ENCODE measurements at regions not wholly inside any gene's neighbourhood (a gene's known extent, or its start where the extent isn't known, plus 50 kb on each side); places are given as distances from the start of the nearest gene placed in this dataset.
"Not testable (repeated sequence)": the region's sequence is repeated elsewhere in the genome, so short reads cannot be mapped to it uniquely, and the experiment has no call there.

DNA sequence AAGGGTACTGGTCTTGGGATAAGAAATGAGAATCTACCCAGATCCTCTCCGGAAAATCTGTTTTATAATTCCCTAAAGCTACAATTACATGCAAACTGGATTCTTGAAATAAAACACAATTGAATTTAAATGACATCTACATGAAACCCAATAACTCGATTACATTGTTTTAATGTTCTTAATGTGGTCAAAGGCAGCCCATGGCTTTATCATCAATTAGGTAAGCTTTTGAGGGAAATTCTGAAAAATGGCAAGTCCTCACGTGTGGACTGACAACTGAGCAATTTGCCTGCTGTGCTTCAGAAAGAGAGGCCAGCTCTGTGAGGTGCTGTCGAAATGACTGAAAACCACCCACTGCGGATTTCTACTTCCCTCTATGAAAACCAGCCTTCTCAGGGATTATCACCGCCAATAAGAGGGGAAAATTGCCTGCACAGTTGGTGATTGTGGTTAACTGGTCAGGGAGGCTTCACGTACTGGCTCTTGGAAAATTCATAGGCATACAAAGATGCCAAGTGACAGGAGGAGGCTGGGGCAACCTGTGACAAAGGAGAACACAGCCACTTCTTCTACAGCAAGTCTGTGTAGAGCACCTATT lies 200.8 kb upstream of the SLCO3A1 start:
- peak; percentile 37 for DNase-seq
- Histone ChIP-seq H3K4me3 (ENCODE audit: low read depth in 2 of 2, low read length in 1 of 2) (no peak overlapping the region), H3K4me2 (no peak overlapping the region), H3K36me3 (replicated peaks in 1 of 2; ENCODE audit: control insufficient read depth in 1 of 2, insufficient read depth in 2 of 2, low read length in 1 of 2) (no peaks in the 10 kb centered on the region), H3K27me3 (ENCODE audit: insufficient read depth) (no peaks in the 10 kb centered on the region), H3F3A (replicated peaks; ENCODE audit: insufficient read depth) (no peaks in the 10 kb centered on the region), H3K9ac (no peak overlapping the region), H3K4me1 (ENCODE audit: control insufficient read depth in 1 of 2, insufficient read depth in 2 of 2, low read depth in 1 of 2, low read length in 1 of 2) (peaks cover 0 to 14% of the 10 kb centered on the region in 2 experiments; a peak in 2 of 4 replicates), H3K27ac (ENCODE audit: low read depth in 2 of 2, low read length in 1 of 2) (peak overlapping the region in 1 of 2 experiments; percentile 76; a peak in 2 of 4 replicates), H3K9me2 (no peaks in the 10 kb centered on the region), H3K9me3 (no peaks in the 10 kb centered on the region), H2AFZ (ENCODE audit: low read depth) (no peak overlapping the region), H4K20me1 (ENCODE audit: insufficient read depth) (no peaks in the 10 kb centered on the region), H3K79me2 (ENCODE audit: insufficient read depth) (no peaks in the 10 kb centered on the region)
- 26% methylated on average over 5 of the region's 7 CpGs for WGBS (ENCODE audit: low lambda C conversion rate)
- no peak for TF ChIP-seq TCF12 (IDR thresholded peaks at IDR 0.05)
- TF ChIP-seq RCOR1 (IDR thresholded peaks at IDR 0.05; ENCODE audit: low read length), result peak; percentile 83; the same call in 1 of the 2 replicates
- peak in 1 of 2 experiments; percentile 87; a peak in 2 of 4 replicates for TF ChIP-seq EP300 (IDR thresholded peaks at IDR 0.05; ENCODE audit: borderline replicate concordance in 1 of 2, low read depth in 1 of 2, low read length in 1 of 2)
- 0 out of 2 replicates have a peak, but pooled peaks have one; percentile 42 for TF ChIP-seq FOXJ3 (CRISPR knock-in tag; IDR thresholded peaks at IDR 0.05)
- TF ChIP-seq MXI1 (IDR thresholded peaks at IDR 0.05; ENCODE audit: low read depth, low read length), result peak; percentile 93
- TF ChIP-seq, protein P1, sequence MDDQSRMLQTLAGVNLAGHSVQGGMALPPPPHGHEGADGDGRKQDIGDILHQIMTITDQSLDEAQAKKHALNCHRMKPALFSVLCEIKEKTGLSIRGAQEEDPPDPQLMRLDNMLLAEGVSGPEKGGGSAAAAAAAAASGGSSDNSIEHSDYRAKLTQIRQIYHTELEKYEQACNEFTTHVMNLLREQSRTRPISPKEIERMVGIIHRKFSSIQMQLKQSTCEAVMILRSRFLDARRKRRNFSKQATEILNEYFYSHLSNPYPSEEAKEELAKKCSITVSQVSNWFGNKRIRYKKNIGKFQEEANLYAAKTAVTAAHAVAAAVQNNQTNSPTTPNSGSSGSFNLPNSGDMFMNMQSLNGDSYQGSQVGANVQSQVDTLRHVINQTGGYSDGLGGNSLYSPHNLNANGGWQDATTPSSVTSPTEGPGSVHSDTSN (IDR thresholded peaks at IDR 0.05), result no peak
- TF ChIP-seq CHD2 (IDR thresholded peaks at IDR 0.05; ENCODE audit: low read length, partially characterized antibody), result peak; percentile 48
- TF ChIP-seq TEAD4 (IDR thresholded peaks at IDR 0.05; ENCODE audit: borderline replicate concordance, insufficient read depth), result no peak
- peak; percentile 78 for TF ChIP-seq GATA2 (CRISPR knock-in tag; IDR thresholded peaks at IDR 0.05)
- ChIA-PET CTCF (interaction anchor here (1.1 to 1.2 kb wide), 3 partner anchors 18 to 201 kb away, joined by 3 to 4 read pairs (median 3); partner anchors contain the start of gene SLCO3A1), POLR2A (no interaction called here)

GRCh38 chr15:91655563-91656290 lies 197.8 kb upstream of the SLCO3A1 start:
- H4K20me1 ChIP-seq (ENCODE audit: insufficient read depth); DNase-seq; H3K4me2 ChIP-seq; H3K27me3 ChIP-seq (ENCODE audit: insufficient read depth); H3K9ac ChIP-seq; H2AFZ ChIP-seq (ENCODE audit: low read depth); H3K36me3 ChIP-seq (replicated peaks in 1 of 2; ENCODE audit: control insufficient read depth in 1 of 2, insufficient read depth in 2 of 2, low read length in 1 of 2); H3F3A ChIP-seq (replicated peaks; ENCODE audit: insufficient read depth); H3K79me2 ChIP-seq (ENCODE audit: insufficient read depth); H3K4me3 ChIP-seq (ENCODE audit: low read depth in 2 of 2, low read length in 1 of 2); H3K9me3 ChIP-seq; H3K27ac ChIP-seq (ENCODE audit: low read depth in 2 of 2, low read length in 1 of 2); POLR2A ChIA-PET; H3K9me2 ChIP-seq: not testable (repeated sequence)
- 50% methylated on average over 12 of the region's 12 CpGs for WGBS (ENCODE audit: low lambda C conversion rate)
- H3K4me1 ChIP-seq (ENCODE audit: control insufficient read depth in 1 of 2, insufficient read depth in 2 of 2, low read depth in 1 of 2, low read length in 1 of 2), result peaks cover 0 to 19% of the 10 kb centered on the region in 2 experiments; a peak in 2 of 4 replicates
- CTCF ChIA-PET, result interaction anchor here (2.9 kb wide), 1 partner anchor 50 kb away, joined by 13 read pairs; no protein-coding TSS in a partner anchor
